ENCODE measurements at regions not wholly inside any gene's neighbourhood (a gene's known extent, or its start where the extent isn't known, plus 50 kb on each side); places are given as distances from the start of the nearest gene placed in this dataset.

DNA sequence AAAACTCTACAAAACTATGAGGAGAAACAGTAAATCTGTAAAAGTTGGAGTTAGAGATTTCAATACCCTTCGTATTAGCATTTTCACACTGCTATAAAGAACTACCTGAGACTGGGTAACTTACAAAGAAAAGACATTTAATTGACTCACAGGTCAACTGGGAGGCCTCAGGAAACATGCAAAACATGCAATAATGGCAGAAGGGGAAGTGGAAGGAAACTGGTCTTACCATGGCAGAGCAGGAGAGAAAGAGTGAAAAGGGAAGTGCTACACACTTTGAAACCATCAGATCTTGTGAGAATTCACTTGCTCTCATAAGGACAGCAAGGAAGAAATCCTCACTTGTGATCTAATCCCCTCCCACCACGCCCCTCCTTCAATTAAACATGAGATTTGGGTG lies 949.9 kb downstream of the TECRL start:
- TF ChIP-seq, protein P1, sequence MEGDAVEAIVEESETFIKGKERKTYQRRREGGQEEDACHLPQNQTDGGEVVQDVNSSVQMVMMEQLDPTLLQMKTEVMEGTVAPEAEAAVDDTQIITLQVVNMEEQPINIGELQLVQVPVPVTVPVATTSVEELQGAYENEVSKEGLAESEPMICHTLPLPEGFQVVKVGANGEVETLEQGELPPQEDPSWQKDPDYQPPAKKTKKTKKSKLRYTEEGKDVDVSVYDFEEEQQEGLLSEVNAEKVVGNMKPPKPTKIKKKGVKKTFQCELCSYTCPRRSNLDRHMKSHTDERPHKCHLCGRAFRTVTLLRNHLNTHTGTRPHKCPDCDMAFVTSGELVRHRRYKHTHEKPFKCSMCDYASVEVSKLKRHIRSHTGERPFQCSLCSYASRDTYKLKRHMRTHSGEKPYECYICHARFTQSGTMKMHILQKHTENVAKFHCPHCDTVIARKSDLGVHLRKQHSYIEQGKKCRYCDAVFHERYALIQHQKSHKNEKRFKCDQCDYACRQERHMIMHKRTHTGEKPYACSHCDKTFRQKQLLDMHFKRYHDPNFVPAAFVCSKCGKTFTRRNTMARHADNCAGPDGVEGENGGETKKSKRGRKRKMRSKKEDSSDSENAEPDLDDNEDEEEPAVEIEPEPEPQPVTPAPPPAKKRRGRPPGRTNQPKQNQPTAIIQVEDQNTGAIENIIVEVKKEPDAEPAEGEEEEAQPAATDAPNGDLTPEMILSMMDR (IDR thresholded peaks at IDR 0.05; ENCODE audit: borderline replicate concordance, extremely low read depth, insufficient read depth) = no peak
- H3K4me3 ChIP-seq (ENCODE audit: low read length in 3 of 3) = no peak overlapping the region
- no peak overlapping the region for H3K9ac ChIP-seq (ENCODE audit: low read length in 3 of 3)
- no peaks in the 10 kb centered on the region for H3K27me3 ChIP-seq (ENCODE audit: control insufficient read depth, insufficient read depth, low read length)
- H3K4me1 ChIP-seq (ENCODE audit: control insufficient read depth in 2 of 3, insufficient read depth in 2 of 3, low read depth in 1 of 3, low read length in 3 of 3) = no peaks in the 10 kb centered on the region
- no peak overlapping the region for H3K27ac ChIP-seq (ENCODE audit: low read depth in 2 of 2, low read length in 2 of 2)
- FAIRE-seq = no peak
- intact Hi-C loops (cut with DNase I) = no loop called here
- no peaks in the 10 kb centered on the region for H3K36me3 ChIP-seq (ENCODE audit: control insufficient read depth in 2 of 3, insufficient read depth in 3 of 3, low read length in 3 of 3)
- no peaks in the 10 kb centered on the region for H3K9me3 ChIP-seq (ENCODE audit: control insufficient read depth in 2 of 3, insufficient read depth in 1 of 3, low read length in 3 of 3)
- no peak for DNase-seq

DNA sequence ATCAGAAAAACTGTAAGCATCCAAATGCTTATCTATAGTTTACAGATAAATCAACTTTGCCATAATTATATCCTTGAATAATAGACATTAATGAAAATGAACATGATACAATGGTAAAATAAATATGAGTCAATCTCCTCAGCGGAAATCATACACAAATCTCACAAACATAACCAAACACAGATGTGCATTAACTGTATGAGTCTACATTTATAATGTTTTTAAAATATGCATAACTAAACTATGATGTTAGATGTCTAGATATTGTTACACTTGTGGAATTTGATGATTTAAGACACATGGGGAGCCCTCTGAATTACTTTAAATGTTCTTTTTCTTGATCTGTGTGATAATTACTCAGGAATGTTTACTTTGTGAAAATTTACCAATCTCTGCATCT lies 951.2 kb downstream of the TECRL start:
- no peak for DNase-seq
- TF ChIP-seq, protein P1 (IDR thresholded peaks at IDR 0.05; ENCODE audit: borderline replicate concordance, extremely low read depth, insufficient read depth) = no peak
- H3K4me1 ChIP-seq (ENCODE audit: control insufficient read depth in 2 of 3, insufficient read depth in 2 of 3, low read depth in 1 of 3, low read length in 3 of 3) = no peaks in the 10 kb centered on the region
- no peak overlapping the region for H3K27ac ChIP-seq (ENCODE audit: low read depth in 2 of 2, low read length in 2 of 2)
- no peak overlapping the region for H3K9ac ChIP-seq (ENCODE audit: low read length in 3 of 3)
- no peaks in the 10 kb centered on the region for H3K9me3 ChIP-seq (ENCODE audit: control insufficient read depth in 2 of 3, insufficient read depth in 1 of 3, low read length in 3 of 3)
- H3K36me3 ChIP-seq (ENCODE audit: control insufficient read depth in 2 of 3, insufficient read depth in 3 of 3, low read length in 3 of 3) = no peaks in the 10 kb centered on the region
- intact Hi-C loops (cut with DNase I) = no loop called here
- H3K4me3 ChIP-seq (ENCODE audit: low read length in 3 of 3) = no peak overlapping the region
- no peaks in the 10 kb centered on the region for H3K27me3 ChIP-seq (ENCODE audit: control insufficient read depth, insufficient read depth, low read length)
- FAIRE-seq = no peak

DNA sequence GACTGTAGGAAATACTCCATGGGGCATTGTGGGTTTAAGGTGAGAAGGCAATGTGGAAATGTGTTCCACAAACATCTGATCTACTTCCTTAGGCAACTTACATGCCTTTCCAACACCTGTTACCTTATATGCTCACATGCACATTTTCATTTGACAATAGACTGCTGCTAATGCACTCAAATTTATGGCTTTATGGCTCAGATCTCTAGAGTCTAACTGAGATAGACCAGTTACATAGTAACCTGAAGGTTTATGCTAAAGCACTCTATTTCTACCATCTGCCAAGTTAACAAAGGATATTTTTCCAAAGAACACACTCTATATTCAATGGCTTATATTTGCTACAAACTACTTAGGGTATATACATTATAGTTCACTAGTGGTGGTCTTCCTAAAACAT lies 969.0 kb downstream of the TECRL start:
- Histone ChIP-seq H3K4me1 (ENCODE audit: control insufficient read depth in 2 of 3, insufficient read depth in 2 of 3, low read depth in 1 of 3, low read length in 3 of 3) (no peaks in the 10 kb centered on the region), H3K9me3 (ENCODE audit: control insufficient read depth in 2 of 3, insufficient read depth in 1 of 3, low read length in 3 of 3) (peaks cover 0 to 3% (median 0%) of the 10 kb centered on the region in 3 donors), H3K4me3 (ENCODE audit: low read length in 3 of 3) (no peak overlapping the region), H3K9ac (ENCODE audit: low read length in 3 of 3) (no peak overlapping the region), H3K36me3 (ENCODE audit: control insufficient read depth in 2 of 3, insufficient read depth in 3 of 3, low read length in 3 of 3) (no peaks in the 10 kb centered on the region), H3K27me3 (ENCODE audit: control insufficient read depth, insufficient read depth, low read length) (no peaks in the 10 kb centered on the region), H3K27ac (ENCODE audit: low read depth in 2 of 2, low read length in 2 of 2) (no peak overlapping the region)
- no peak for FAIRE-seq
- TF ChIP-seq, protein P1 (IDR thresholded peaks at IDR 0.05; ENCODE audit: borderline replicate concordance, extremely low read depth, insufficient read depth) = no peak
- intact Hi-C loops (cut with DNase I) = no loop called here
- no peak for DNase-seq

DNA sequence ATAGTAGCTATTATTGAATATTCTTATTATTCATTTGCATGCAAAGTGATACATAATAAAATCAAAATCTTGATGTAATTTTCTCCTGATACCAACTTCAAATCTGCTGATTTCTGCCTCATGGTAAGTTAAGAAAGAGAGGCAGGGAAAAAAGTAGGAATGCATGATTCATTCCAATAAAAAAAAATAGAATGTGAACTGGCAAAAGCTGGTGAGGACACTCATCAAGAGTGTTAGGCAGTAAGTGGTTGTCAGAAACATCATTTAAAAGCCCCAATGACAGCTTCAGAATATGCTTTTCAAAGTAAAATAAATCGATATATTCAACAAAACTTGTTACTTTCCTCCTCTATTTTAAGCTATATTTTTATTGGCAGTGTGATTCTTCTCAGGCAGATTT lies 979.1 kb downstream of the TECRL start:
- H3K27ac ChIP-seq (ENCODE audit: low read depth in 2 of 2, low read length in 2 of 2) = no peak overlapping the region
- intact Hi-C loops (cut with DNase I) = no loop called here
- FAIRE-seq (no peak), DNase-seq (no peak)
- TF ChIP-seq, protein P1 (IDR thresholded peaks at IDR 0.05; ENCODE audit: borderline replicate concordance, extremely low read depth, insufficient read depth) = no peak
- no peaks in the 10 kb centered on the region for H3K36me3 ChIP-seq (ENCODE audit: control insufficient read depth in 2 of 3, insufficient read depth in 3 of 3, low read length in 3 of 3)
- H3K9me3 ChIP-seq (ENCODE audit: control insufficient read depth in 2 of 3, insufficient read depth in 1 of 3, low read length in 3 of 3) = no peaks in the 10 kb centered on the region
- H3K4me3 ChIP-seq (ENCODE audit: low read length in 3 of 3) = no peak overlapping the region
- no peaks in the 10 kb centered on the region for H3K27me3 ChIP-seq (ENCODE audit: control insufficient read depth, insufficient read depth, low read length)
- no peaks in the 10 kb centered on the region for H3K4me1 ChIP-seq (ENCODE audit: control insufficient read depth in 2 of 3, insufficient read depth in 2 of 3, low read depth in 1 of 3, low read length in 3 of 3)
- no peak overlapping the region for H3K9ac ChIP-seq (ENCODE audit: low read length in 3 of 3)
